Liver (tissue), 3 donors: ENCODE measurements at regions not wholly inside any gene's neighbourhood (a gene's known extent, or its start where the extent isn't known, plus 50 kb on each side); places are given as distances from the start of the nearest gene placed in this dataset.

Experiments used
- CTCF ChIP-seq: fragments of 150-350 bp; IDR thresholded peaks from 2 replicates; pipeline ENCODE4 v1.5.1; 2017; ENCODE audit warnings: improper control_type of control experiment, low read depth, low read length; ENCODE audit not compliant: missing input control
- EGR1 ChIP-seq, 2 donors: IDR thresholded peaks; 2 replicates each; pipeline ENCODE4 v1.6.1; 2016 to 2018; ENCODE audit warnings: antibody characterized with exemption in 2 of 2, low read depth in 2 of 2
- FOXA1 ChIP-seq: IDR thresholded peaks from 2 replicates; pipeline ENCODE4 v1.6.1; 2016; ENCODE audit warnings: antibody characterized with exemption
- MAX ChIP-seq: IDR thresholded peaks from 2 replicates; pipeline ENCODE4 v1.6.1; 2016; ENCODE audit warnings: antibody characterized with exemption
- NR2F2 ChIP-seq: IDR thresholded peaks from 2 replicates; pipeline ENCODE4 v1.6.1; 2016; ENCODE audit warnings: antibody characterized with exemption
- RAD21 ChIP-seq, 2 donors: IDR thresholded peaks; 2 replicates each; pipeline ENCODE4 v1.6.1; 2016; ENCODE audit warnings: antibody characterized with exemption in 2 of 2, mild to moderate bottlenecking in 2 of 2
- RXRA ChIP-seq, 2 donors: IDR thresholded peaks; 2 replicates each; pipeline ENCODE4 v1.6.1; 2017 to 2018; ENCODE audit warnings: antibody characterized with exemption in 2 of 2, mild to moderate bottlenecking in 1 of 2
- TAF1 ChIP-seq: conservative IDR thresholded peaks from 2 replicates; pipeline ENCODE4 v1.6.1; 2016; ENCODE audit warnings: antibody characterized with exemption, mild to moderate bottlenecking
- YY1 ChIP-seq: IDR thresholded peaks from 2 replicates; pipeline ENCODE4 v1.6.1; 2016; ENCODE audit warnings: antibody characterized with exemption, mild to moderate bottlenecking
- TF ChIP-seq, protein P1 (sequence below): IDR thresholded peaks from 2 replicates; pipeline ENCODE4 v1.6.1; 2016; ENCODE audit warnings: antibody characterized with exemption
- TF ChIP-seq, protein P2 (sequence below): IDR thresholded peaks from 2 replicates; pipeline ENCODE4 v1.6.1; 2016; ENCODE audit warnings: antibody characterized with exemption, mild to moderate bottlenecking
- donor health status: healthy.
- donor health status: healthy.

DNA sequence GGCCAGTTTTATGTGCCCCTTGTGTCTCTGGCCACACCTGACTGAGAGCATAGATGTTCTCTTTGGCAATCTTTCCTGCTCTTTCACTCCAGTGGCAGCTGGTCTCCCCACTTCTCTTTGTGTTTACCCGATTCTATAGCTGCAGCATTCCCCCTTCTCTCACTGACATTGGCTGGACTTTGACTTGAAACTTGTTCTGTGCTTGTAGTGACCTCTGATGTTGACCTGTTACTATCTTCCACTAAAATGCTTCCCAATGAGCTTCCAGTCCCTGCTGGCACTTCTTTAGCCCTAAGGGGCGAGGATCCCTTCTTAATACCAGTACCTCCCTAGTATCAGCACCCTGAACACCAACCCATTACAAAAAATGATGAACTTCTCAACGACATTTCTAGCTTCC, 653.3 kb downstream of the LTN1 start:
- TF ChIP-seq, protein P1, sequence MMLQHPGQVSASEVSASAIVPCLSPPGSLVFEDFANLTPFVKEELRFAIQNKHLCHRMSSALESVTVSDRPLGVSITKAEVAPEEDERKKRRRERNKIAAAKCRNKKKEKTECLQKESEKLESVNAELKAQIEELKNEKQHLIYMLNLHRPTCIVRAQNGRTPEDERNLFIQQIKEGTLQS: no peak
- no peak for TF ChIP-seq CTCF
- no peak for TF ChIP-seq TAF1
- TF ChIP-seq YY1: peak; percentile 14
- TF ChIP-seq RAD21 (IDR thresholded peaks at IDR 0.05): no peak
- no peak for TF ChIP-seq NR2F2
- TF ChIP-seq, protein P2, sequence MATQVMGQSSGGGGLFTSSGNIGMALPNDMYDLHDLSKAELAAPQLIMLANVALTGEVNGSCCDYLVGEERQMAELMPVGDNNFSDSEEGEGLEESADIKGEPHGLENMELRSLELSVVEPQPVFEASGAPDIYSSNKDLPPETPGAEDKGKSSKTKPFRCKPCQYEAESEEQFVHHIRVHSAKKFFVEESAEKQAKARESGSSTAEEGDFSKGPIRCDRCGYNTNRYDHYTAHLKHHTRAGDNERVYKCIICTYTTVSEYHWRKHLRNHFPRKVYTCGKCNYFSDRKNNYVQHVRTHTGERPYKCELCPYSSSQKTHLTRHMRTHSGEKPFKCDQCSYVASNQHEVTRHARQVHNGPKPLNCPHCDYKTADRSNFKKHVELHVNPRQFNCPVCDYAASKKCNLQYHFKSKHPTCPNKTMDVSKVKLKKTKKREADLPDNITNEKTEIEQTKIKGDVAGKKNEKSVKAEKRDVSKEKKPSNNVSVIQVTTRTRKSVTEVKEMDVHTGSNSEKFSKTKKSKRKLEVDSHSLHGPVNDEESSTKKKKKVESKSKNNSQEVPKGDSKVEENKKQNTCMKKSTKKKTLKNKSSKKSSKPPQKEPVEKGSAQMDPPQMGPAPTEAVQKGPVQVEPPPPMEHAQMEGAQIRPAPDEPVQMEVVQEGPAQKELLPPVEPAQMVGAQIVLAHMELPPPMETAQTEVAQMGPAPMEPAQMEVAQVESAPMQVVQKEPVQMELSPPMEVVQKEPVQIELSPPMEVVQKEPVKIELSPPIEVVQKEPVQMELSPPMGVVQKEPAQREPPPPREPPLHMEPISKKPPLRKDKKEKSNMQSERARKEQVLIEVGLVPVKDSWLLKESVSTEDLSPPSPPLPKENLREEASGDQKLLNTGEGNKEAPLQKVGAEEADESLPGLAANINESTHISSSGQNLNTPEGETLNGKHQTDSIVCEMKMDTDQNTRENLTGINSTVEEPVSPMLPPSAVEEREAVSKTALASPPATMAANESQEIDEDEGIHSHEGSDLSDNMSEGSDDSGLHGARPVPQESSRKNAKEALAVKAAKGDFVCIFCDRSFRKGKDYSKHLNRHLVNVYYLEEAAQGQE: no peak
- TF ChIP-seq FOXA1: peak; percentile 20
- no peak for TF ChIP-seq MAX
- no peak for TF ChIP-seq EGR1 (IDR thresholded peaks at IDR 0.05; ENCODE audit: low read depth in 2 of 2)
- TF ChIP-seq RXRA (IDR thresholded peaks at IDR 0.05): peak; percentile 36 to 38
